Mesenchymal stem cell (in vitro differentiated cells and primary cell): ENCODE measurements at regions not wholly inside any gene's neighbourhood (a gene's known extent, or its start where the extent isn't known, plus 50 kb on each side); places are given as distances from the start of the nearest gene placed in this dataset.

ENCODE experiments used
- DNase-seq: peaks from one replicate; pipeline ENCODE4 v3.0.0-alpha.2; 2013
- H2AFZ ChIP-seq: one replicate; pipeline ENCODE4 v1.6.1; 2013; ENCODE audit warnings: low read depth, mild to moderate bottlenecking, control low read depth, inconsistent platforms, low read length, moderate library complexity
- H2AK5ac ChIP-seq: 2 replicates; pipeline ENCODE4 v1.6.1; 2013; ENCODE audit warnings: low read length, moderate library complexity, mild to moderate bottlenecking, inconsistent platforms; ENCODE audit not compliant: severe bottlenecking
- H2BK120ac ChIP-seq: one replicate; pipeline ENCODE4 v1.6.1; 2013; ENCODE audit warnings: low read depth, mild to moderate bottlenecking, inconsistent platforms, low read length, moderate library complexity
- H2BK12ac ChIP-seq, 2 experiments: one replicate each; pipeline ENCODE4 v1.6.1; 2013; ENCODE audit warnings: inconsistent platforms in 2 of 2, low read length in 2 of 2, mild to moderate bottlenecking in 2 of 2, moderate library complexity in 2 of 2, control low read depth in 1 of 2
- H2BK15ac ChIP-seq: one replicate; pipeline ENCODE4 v1.6.1; 2013; ENCODE audit warnings: mild to moderate bottlenecking, low read depth, inconsistent platforms; ENCODE audit not compliant: poor library complexity, severe bottlenecking
- H2BK5ac ChIP-seq: 2 replicates; pipeline ENCODE4 v1.6.1; 2013; ENCODE audit warnings: low read depth, mild to moderate bottlenecking, low read length, control low read depth, inconsistent platforms; ENCODE audit not compliant: poor library complexity, severe bottlenecking
- H3K14ac ChIP-seq, 2 experiments: one replicate each; pipeline ENCODE4 v1.6.1; 2013; ENCODE audit warnings: inconsistent platforms in 2 of 2, low read length in 2 of 2, control low read depth in 1 of 2, mild to moderate bottlenecking in 1 of 2, moderate library complexity in 1 of 2
- H3K18ac ChIP-seq, 2 experiments: one replicate each; pipeline ENCODE4 v1.6.1; 2013; ENCODE audit warnings: inconsistent platforms in 2 of 2, low read length in 2 of 2, control low read depth in 1 of 2, low read depth in 1 of 2, mild to moderate bottlenecking in 1 of 2
- H3K23ac ChIP-seq, 2 experiments: one replicate each; pipeline ENCODE4 v1.6.1; 2013; ENCODE audit warnings: inconsistent platforms in 2 of 2, low read length in 2 of 2, mild to moderate bottlenecking in 2 of 2, moderate library complexity in 2 of 2, control low read depth in 1 of 2
- H3K27ac ChIP-seq: 2 replicates; pipeline ENCODE4 v1.5.1; 2013; ENCODE audit warnings: mild to moderate bottlenecking, moderate library complexity, low read length, control low read depth, inconsistent platforms; ENCODE audit not compliant: poor library complexity, severe bottlenecking
- H3K27me3 ChIP-seq, 2 experiments: 2 replicates each; pipeline versions ENCODE4 v1.6.1 to v1.7.0; 2013; ENCODE audit warnings: low read length in 2 of 2, mild to moderate bottlenecking in 2 of 2, moderate library complexity in 2 of 2, control low read depth in 1 of 2, inconsistent platforms in 1 of 2; ENCODE audit not compliant: control insufficient read depth in 1 of 2, insufficient read depth in 1 of 2
- H3K36me3 ChIP-seq, 2 experiments: 2 replicates each; pipeline versions ENCODE4 v1.6.1 to v1.7.0; 2013; ENCODE audit warnings: low read length in 2 of 2, control low read depth in 1 of 2, inconsistent platforms in 1 of 2, low read depth in 1 of 2, mild to moderate bottlenecking in 1 of 2; ENCODE audit not compliant: insufficient read depth in 2 of 2, control insufficient read depth in 1 of 2
- H3K4ac ChIP-seq, 2 experiments: one replicate each; pipeline ENCODE4 v1.6.1; 2013; ENCODE audit warnings: inconsistent platforms in 2 of 2, low read length in 2 of 2, mild to moderate bottlenecking in 2 of 2, moderate library complexity in 2 of 2, control low read depth in 1 of 2, low read depth in 1 of 2
- H3K4me1 ChIP-seq: 2 replicates; pipeline ENCODE4 v1.6.1; 2013; ENCODE audit warnings: low read depth, low read length, control low read depth; ENCODE audit not compliant: control insufficient read depth, insufficient read depth
- H3K4me2 ChIP-seq: 2 replicates; pipeline ENCODE4 v1.6.1; 2013; ENCODE audit warnings: low read length, mild to moderate bottlenecking, inconsistent platforms; ENCODE audit not compliant: poor library complexity, severe bottlenecking
- H3K4me3 ChIP-seq, 2 experiments: 2 replicates each; pipeline versions ENCODE4 v1.5.1 to v1.7.0; 2013; ENCODE audit warnings: low read length in 2 of 2, mild to moderate bottlenecking in 2 of 2, control low read depth in 1 of 2, low read depth in 1 of 2; ENCODE audit not compliant: insufficient read depth in 1 of 2
- H3K79me1 ChIP-seq: replicated peaks from 2 replicates; pipeline ENCODE4 v1.6.1; 2013; ENCODE audit warnings: mild to moderate bottlenecking, control low read depth, low read length, inconsistent platforms; ENCODE audit not compliant: poor library complexity, severe bottlenecking
- H3K9ac ChIP-seq: 2 replicates; pipeline ENCODE4 v1.7.0; 2013; ENCODE audit warnings: mild to moderate bottlenecking, low read length, moderate library complexity
- H3K9me3 ChIP-seq: 2 replicates; pipeline ENCODE4 v1.7.0; 2013; ENCODE audit warnings: mild to moderate bottlenecking, low read length; ENCODE audit not compliant: control insufficient read depth
- H4K8ac ChIP-seq: one replicate; pipeline ENCODE4 v1.6.1; 2013; ENCODE audit warnings: inconsistent platforms, mild to moderate bottlenecking, low read length, moderate library complexity
- H4K91ac ChIP-seq: one replicate; pipeline ENCODE4 v1.6.1; 2013; ENCODE audit warnings: mild to moderate bottlenecking, low read length, inconsistent platforms
- WGBS: methylation state at CpG from one replicate; pipeline ENCODE4 v1.1.7; 2013; ENCODE audit warnings: mixed read lengths; 5-methylcytosine and 5-hydroxymethylcytosine counted together

GRCh38 chr12:98156697-98157096 lies 358.7 kb upstream of the TMPO start:
- no peaks in the 10 kb centered on the region for H3K4me1 ChIP-seq
- H3K27me3 ChIP-seq = peaks cover 0 to 10% of the 10 kb centered on the region in 2 experiments
- H3K4ac ChIP-seq = no peak overlapping the region
- DNase-seq = no peak
- H3K79me1 ChIP-seq = no peaks in the 10 kb centered on the region
- H3K18ac ChIP-seq = no peak overlapping the region
- H2AFZ ChIP-seq = no peak overlapping the region
- no peak overlapping the region for H2AK5ac ChIP-seq
- no peak overlapping the region for H3K4me2 ChIP-seq
- no peaks in the 10 kb centered on the region for H3K9me3 ChIP-seq
- H3K27ac ChIP-seq = no peak overlapping the region
- WGBS = 81% methylated on average over 1 of the region's 2 CpGs
- no peak overlapping the region for H3K23ac ChIP-seq
- no peak overlapping the region for H2BK12ac ChIP-seq
- no peak overlapping the region for H3K9ac ChIP-seq
- no peak overlapping the region for H3K14ac ChIP-seq
- no peak overlapping the region for H3K4me3 ChIP-seq
- H3K36me3 ChIP-seq = no peaks in the 10 kb centered on the region
- no peak overlapping the region for H2BK5ac ChIP-seq
- H4K91ac ChIP-seq = no peak overlapping the region
- H2BK15ac ChIP-seq = no peak overlapping the region
- no peak overlapping the region for H4K8ac ChIP-seq
- H2BK120ac ChIP-seq = no peak overlapping the region

GRCh38 chr12:98162906-98163678 lies 352.3 kb upstream of the TMPO start:
- no peak overlapping the region for H2BK15ac ChIP-seq
- no peak for DNase-seq

GRCh38 chr12:98172304-98172703 lies 343.1 kb upstream of the TMPO start:
- Histone ChIP-seq H3K36me3 (no peaks in the 10 kb centered on the region), H2BK5ac (no peak overlapping the region), H2BK15ac (no peak overlapping the region), H3K9ac (no peak overlapping the region), H3K4me1 (no peaks in the 10 kb centered on the region), H2AFZ (no peak overlapping the region), H3K23ac (no peak overlapping the region), H3K27ac (no peak overlapping the region), H2BK12ac (no peak overlapping the region), H3K79me1 (no peaks in the 10 kb centered on the region), H3K4me3 (no peak overlapping the region), H3K9me3 (no peaks in the 10 kb centered on the region), H3K4ac (no peak overlapping the region), H3K4me2 (no peak overlapping the region), H3K18ac (no peak overlapping the region), H4K91ac (no peak overlapping the region), H3K14ac (no peak overlapping the region), H2AK5ac (no peak overlapping the region), H3K27me3 (peaks cover 0 to 3% of the 10 kb centered on the region in 2 experiments), H2BK120ac (no peak overlapping the region), H4K8ac (no peak overlapping the region)
- no peak for DNase-seq
- 86% methylated on average over 1 of the region's 2 CpGs for WGBS

More at GRCh38 chr12:98162906-98163678, 352.3 kb upstream of the TMPO start:
- H3K18ac ChIP-seq = no peak overlapping the region
- H3K36me3 ChIP-seq = no peaks in the 10 kb centered on the region
- H3K14ac ChIP-seq = no peak overlapping the region
- no peak overlapping the region for H2AFZ ChIP-seq
- no peak overlapping the region for H4K91ac ChIP-seq
- no peak overlapping the region for H4K8ac ChIP-seq
- no peak overlapping the region for H3K27ac ChIP-seq
- no peak overlapping the region for H2BK120ac ChIP-seq
- H3K23ac ChIP-seq = no peak overlapping the region
- H3K4me2 ChIP-seq = no peak overlapping the region
- H3K79me1 ChIP-seq = no peaks in the 10 kb centered on the region
- no peaks in the 10 kb centered on the region for H3K27me3 ChIP-seq
- WGBS = 89% methylated on average over 5 of the region's 5 CpGs
- no peak overlapping the region for H2BK5ac ChIP-seq
- H3K4me1 ChIP-seq = no peaks in the 10 kb centered on the region
- no peak overlapping the region for H3K4me3 ChIP-seq
- H3K9ac ChIP-seq = no peak overlapping the region
- H3K9me3 ChIP-seq = no peaks in the 10 kb centered on the region
- no peak overlapping the region for H2BK12ac ChIP-seq
- H3K4ac ChIP-seq = no peak overlapping the region
- H2AK5ac ChIP-seq = no peak overlapping the region

GRCh38 chr12:98172801-98173200 lies 342.6 kb upstream of the TMPO start:
- DNase-seq = no peak
- H4K8ac ChIP-seq = no peak overlapping the region
- no peak overlapping the region for H2BK15ac ChIP-seq
- no peak overlapping the region for H3K9ac ChIP-seq
- no peaks in the 10 kb centered on the region for H3K79me1 ChIP-seq
- no peak overlapping the region for H2AK5ac ChIP-seq
- H3K4me1 ChIP-seq = no peaks in the 10 kb centered on the region
- H3K18ac ChIP-seq = no peak overlapping the region
- WGBS = 56% methylated on average over 2 of the region's 3 CpGs
- no peak overlapping the region for H2BK120ac ChIP-seq
- H2BK12ac ChIP-seq = no peak overlapping the region
- H2AFZ ChIP-seq = no peak overlapping the region
- H3K4me2 ChIP-seq = no peak overlapping the region
- no peak overlapping the region for H2BK5ac ChIP-seq
- no peak overlapping the region for H3K4me3 ChIP-seq
- H3K27me3 ChIP-seq = peaks cover 0 to 3% of the 10 kb centered on the region in 2 experiments
- no peaks in the 10 kb centered on the region for H3K36me3 ChIP-seq
- H3K4ac ChIP-seq = no peak overlapping the region
- H4K91ac ChIP-seq = no peak overlapping the region
- H3K27ac ChIP-seq = no peak overlapping the region
- no peak overlapping the region for H3K23ac ChIP-seq
- H3K9me3 ChIP-seq = no peaks in the 10 kb centered on the region
- H3K14ac ChIP-seq = no peak overlapping the region
